Stimulated activated memory B cell treated with anti-CD40 and anti-IgM and Interleukin-4, amounts not matched to agents 10 μg/mL and 1 μg/mL and 100 μg/mL, for 72 hours (primary cell): ENCODE measurements at regions not wholly inside any gene's neighbourhood (a gene's known extent, or its start where the extent isn't known, plus 50 kb on each side); places are given as distances from the start of the nearest gene placed in this dataset.

Experiments used
- ATAC-seq: fragments of 150-1000 bp; cut with Tn5 transposase; 2 replicates; pipeline ENCODE4 v1.10.0; 2021
- H3K27ac Mint-ChIP-seq: one replicate; pipeline ENCODE4 v1.8.0; 2022; ENCODE audit warnings: mild to moderate bottlenecking, mixed read lengths
- H3K27me3 Mint-ChIP-seq: one replicate; pipeline ENCODE4 v1.8.0; 2022; ENCODE audit warnings: mixed read lengths
- H3K36me3 Mint-ChIP-seq: one replicate; pipeline ENCODE4 v1.8.0; 2022; ENCODE audit warnings: mixed read lengths
- H3K4me1 Mint-ChIP-seq: one replicate; pipeline ENCODE4 v1.8.0; 2022; ENCODE audit warnings: mixed read lengths
- H3K4me3 Mint-ChIP-seq: one replicate; pipeline ENCODE4 v1.8.0; 2022; ENCODE audit warnings: mild to moderate bottlenecking, moderate library complexity, mixed read lengths
- H3K9me3 Mint-ChIP-seq: one replicate; pipeline ENCODE4 v1.8.0; 2022; ENCODE audit warnings: mixed read lengths

GRCh38 chr6:44527583-44528369 is 140.3 kb downstream of the CDC5L start:
- Mint-ChIP-seq H3K4me3 (no peak overlapping the region), H3K27me3 (peaks cover 69% of the 10 kb centered on the region), H3K9me3 (peaks cover 5% of the 10 kb centered on the region), H3K36me3 (no peaks in the 10 kb centered on the region), H3K4me1 (no peaks in the 10 kb centered on the region), H3K27ac (no peak overlapping the region)
- no peak for ATAC-seq

GRCh38 chr6:44528370-44528644 is 140.8 kb downstream of the CDC5L start:
- Mint-ChIP-seq H3K4me3 (no peak overlapping the region), H3K36me3 (no peaks in the 10 kb centered on the region), H3K27me3 (peaks cover 69% of the 10 kb centered on the region), H3K4me1 (no peaks in the 10 kb centered on the region), H3K9me3 (peaks cover 5% of the 10 kb centered on the region), H3K27ac (no peak overlapping the region)
- no peak for ATAC-seq

- Mint-ChIP-seq H3K4me3 (no peak overlapping the region), H3K27me3 (peaks cover 69% of the 10 kb centered on the region), H3K36me3 (no peaks in the 10 kb centered on the region), H3K27ac (no peak overlapping the region), H3K4me1 (no peaks in the 10 kb centered on the region), H3K9me3 (peaks cover 5% of the 10 kb centered on the region)
- ATAC-seq: no peak
These were observed 141.2 kb downstream of the CDC5L start for GRCh38 chr6:44528716-44529115.

DNA sequence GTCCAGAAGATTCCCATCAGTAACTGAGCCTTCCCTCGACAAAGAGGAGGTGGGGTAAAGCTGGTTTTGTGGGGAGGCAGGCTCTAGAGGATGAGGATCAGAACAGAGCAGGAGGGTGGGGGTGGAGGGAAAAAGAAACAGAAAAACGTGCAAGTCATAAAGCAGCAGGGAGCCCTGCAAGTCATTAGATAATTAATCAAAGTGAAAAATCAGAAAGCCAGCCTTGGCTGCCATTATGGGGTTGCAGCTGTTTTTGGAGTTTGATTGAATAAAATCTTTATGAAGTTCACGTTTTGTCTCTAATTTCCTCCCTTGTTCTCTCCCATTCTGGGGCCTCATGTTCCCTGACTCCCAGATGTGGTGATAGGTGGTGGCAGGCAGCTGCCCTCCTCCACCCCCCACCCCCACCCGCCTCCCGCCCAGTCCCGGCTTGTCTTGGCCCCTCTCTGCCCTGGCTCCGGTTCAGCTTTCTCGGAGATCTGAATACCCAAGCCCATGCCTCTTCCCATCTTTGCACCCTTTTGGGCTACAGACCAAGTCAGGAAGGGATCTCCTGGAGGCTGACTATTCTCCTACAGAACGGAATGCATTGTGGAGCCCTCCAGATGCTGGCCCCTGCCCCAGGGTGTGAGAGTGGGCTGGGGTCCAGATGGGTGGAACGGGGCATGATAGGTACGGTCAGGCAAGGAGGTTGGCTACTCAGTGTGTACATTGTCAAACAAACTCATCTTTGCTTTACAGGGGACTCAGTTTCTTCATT is 141.8 kb downstream of the CDC5L start:
- ATAC-seq: no peak
- Mint-ChIP-seq H3K4me1 (no peaks in the 10 kb centered on the region), H3K27me3 (peaks cover 69% of the 10 kb centered on the region), H3K36me3 (no peaks in the 10 kb centered on the region), H3K4me3 (no peak overlapping the region), H3K27ac (no peak overlapping the region), H3K9me3 (peaks cover 1% of the 10 kb centered on the region)

DNA sequence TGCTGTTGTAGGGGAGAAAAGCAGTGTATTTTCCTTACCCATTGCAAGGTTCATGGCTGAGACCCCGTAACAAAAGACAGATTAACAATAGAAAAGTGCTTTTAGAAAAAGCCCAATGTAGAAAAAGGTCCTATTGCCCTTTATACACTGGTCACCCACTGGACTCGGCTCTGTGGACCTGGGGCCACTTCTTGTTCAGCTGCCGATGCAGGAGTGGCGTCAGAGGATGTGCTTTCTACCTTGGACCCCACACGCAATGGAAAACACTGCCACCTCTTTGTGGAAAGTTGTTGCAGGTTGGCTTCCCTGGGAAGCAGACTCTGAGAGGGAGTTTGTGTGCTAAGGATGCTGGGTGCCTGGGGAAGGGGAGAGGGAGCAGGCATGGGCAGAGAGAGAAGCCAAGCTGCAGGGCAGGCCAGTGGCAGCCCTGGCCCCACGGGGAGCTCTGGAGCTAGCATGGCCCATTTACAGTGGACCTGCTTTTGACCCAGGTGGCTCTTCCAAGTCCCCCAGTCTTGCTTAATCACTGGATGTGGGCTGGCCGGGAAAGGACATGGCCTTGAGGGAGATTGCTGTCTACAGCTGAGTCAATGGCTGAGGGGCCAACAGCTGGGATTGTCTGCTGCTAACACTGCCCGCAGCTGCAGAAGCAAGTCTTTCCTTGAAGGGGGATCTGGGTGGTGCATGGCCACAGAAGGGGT is 142.9 kb downstream of the CDC5L start:
- Mint-ChIP-seq H3K4me1 (no peaks in the 10 kb centered on the region), H3K4me3 (no peak overlapping the region), H3K9me3 (no peaks in the 10 kb centered on the region), H3K27ac (no peak overlapping the region), H3K27me3 (peaks cover 64% of the 10 kb centered on the region), H3K36me3 (no peaks in the 10 kb centered on the region)
- ATAC-seq: no peak

DNA sequence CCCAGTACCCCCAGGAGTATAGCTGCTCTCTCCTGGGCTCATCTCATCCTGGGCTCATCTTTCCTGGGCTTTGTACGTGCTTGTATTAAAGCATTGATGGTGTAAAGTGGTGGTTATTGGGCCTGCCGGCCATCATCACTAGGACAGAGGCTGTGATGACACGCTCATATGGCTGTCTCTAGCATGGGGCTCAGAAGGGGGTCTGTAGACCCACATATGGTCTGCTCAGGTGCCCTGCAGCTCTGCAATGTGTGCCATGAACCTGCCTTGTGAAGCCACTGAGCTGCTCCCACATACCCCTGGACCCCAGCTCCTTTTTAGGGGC is 143.4 kb downstream of the CDC5L start:
- Mint-ChIP-seq H3K27me3 (peaks cover 59% of the 10 kb centered on the region), H3K36me3 (no peaks in the 10 kb centered on the region), H3K4me3 (no peak overlapping the region), H3K27ac (no peak overlapping the region), H3K9me3 (no peaks in the 10 kb centered on the region), H3K4me1 (no peaks in the 10 kb centered on the region)
- ATAC-seq: no peak

DNA sequence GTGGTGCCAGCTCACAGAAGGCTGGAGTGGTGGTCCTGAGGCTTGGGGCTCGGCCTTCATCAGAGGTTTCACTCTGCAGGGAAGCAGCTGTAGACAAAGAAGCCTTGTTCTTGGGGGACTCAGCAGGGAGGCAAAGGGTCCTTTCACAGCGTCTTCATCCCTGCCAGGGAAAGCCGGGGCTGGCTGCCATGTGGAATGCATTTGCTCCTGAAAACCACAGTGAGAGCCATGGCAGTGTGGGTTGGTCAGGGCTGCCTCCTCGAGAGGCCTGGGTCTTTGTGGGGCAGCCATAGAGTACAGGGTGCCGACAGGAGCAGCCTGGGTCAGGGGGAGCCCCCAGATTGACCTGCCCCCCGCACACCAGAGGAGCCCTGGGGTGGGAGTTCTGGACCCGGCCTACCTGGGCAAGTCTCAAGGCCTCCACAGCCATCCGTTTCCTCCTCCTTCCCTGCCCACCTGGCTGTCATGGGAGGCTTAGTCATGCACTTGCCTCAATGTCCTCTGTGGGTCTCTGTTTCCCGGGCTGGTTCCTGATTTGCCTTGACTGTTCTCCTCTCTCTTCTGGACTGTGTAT is 144.0 kb downstream of the CDC5L start:
- no peaks in the 10 kb centered on the region for H3K9me3 Mint-ChIP-seq
- H3K36me3 Mint-ChIP-seq: no peaks in the 10 kb centered on the region
- H3K4me3 Mint-ChIP-seq: no peak overlapping the region
- H3K27ac Mint-ChIP-seq: no peak overlapping the region
- no peaks in the 10 kb centered on the region for H3K4me1 Mint-ChIP-seq
- peaks cover 53% of the 10 kb centered on the region for H3K27me3 Mint-ChIP-seq
- no peak for ATAC-seq

- Mint-ChIP-seq H3K4me1 (no peaks in the 10 kb centered on the region), H3K27me3 (peaks cover 38% of the 10 kb centered on the region), H3K36me3 (no peaks in the 10 kb centered on the region), H3K27ac (no peak overlapping the region), H3K9me3 (peaks cover 2% of the 10 kb centered on the region), H3K4me3 (no peak overlapping the region)
- ATAC-seq: no peak
These were observed 145.9 kb downstream of the CDC5L start for GRCh38 chr6:44533421-44533820.

DNA sequence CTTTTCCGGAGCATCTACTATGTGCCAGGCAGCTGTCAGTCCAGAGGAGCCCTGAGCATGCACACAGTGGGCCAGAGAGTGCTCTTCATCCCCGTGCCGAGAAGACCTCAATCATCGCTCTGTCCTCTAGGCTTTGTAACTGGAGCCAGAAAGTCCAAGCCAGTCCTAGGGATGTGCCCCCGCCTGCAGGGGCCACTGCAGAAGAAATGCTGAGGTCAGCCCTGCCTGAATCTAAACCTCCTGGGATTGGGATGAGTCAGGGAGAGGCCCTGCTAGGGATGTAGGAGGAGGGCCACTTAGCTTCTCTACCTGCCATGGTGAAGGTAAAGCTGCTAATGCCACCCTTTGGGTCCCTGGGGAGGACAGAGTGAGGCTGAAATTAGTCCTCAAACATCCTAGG is 146.8 kb downstream of the CDC5L start:
- Mint-ChIP-seq H3K27me3 (peaks cover 29% of the 10 kb centered on the region), H3K4me1 (no peaks in the 10 kb centered on the region), H3K27ac (no peak overlapping the region), H3K9me3 (peaks cover 2% of the 10 kb centered on the region), H3K4me3 (no peak overlapping the region), H3K36me3 (no peaks in the 10 kb centered on the region)
- no peak for ATAC-seq

GRCh38 chr6:44535446-44535845 is 147.9 kb downstream of the CDC5L start:
- H3K27me3 Mint-ChIP-seq: peaks cover 18% of the 10 kb centered on the region
- ATAC-seq: no peak
- H3K9me3 Mint-ChIP-seq: peaks cover 2% of the 10 kb centered on the region
- H3K36me3 Mint-ChIP-seq: no peaks in the 10 kb centered on the region
- H3K4me3 Mint-ChIP-seq: no peak overlapping the region
- H3K4me1 Mint-ChIP-seq: no peaks in the 10 kb centered on the region
- no peak overlapping the region for H3K27ac Mint-ChIP-seq

- H3K9me3 Mint-ChIP-seq: peaks cover 6% of the 10 kb centered on the region
- no peaks in the 10 kb centered on the region for H3K36me3 Mint-ChIP-seq
- peaks cover 15% of the 10 kb centered on the region for H3K27me3 Mint-ChIP-seq
- ATAC-seq: no peak
- H3K4me1 Mint-ChIP-seq: no peaks in the 10 kb centered on the region
- no peak overlapping the region for H3K4me3 Mint-ChIP-seq
- no peak overlapping the region for H3K27ac Mint-ChIP-seq
These were observed 148.5 kb downstream of the CDC5L start for GRCh38 chr6:44535967-44536366.

DNA sequence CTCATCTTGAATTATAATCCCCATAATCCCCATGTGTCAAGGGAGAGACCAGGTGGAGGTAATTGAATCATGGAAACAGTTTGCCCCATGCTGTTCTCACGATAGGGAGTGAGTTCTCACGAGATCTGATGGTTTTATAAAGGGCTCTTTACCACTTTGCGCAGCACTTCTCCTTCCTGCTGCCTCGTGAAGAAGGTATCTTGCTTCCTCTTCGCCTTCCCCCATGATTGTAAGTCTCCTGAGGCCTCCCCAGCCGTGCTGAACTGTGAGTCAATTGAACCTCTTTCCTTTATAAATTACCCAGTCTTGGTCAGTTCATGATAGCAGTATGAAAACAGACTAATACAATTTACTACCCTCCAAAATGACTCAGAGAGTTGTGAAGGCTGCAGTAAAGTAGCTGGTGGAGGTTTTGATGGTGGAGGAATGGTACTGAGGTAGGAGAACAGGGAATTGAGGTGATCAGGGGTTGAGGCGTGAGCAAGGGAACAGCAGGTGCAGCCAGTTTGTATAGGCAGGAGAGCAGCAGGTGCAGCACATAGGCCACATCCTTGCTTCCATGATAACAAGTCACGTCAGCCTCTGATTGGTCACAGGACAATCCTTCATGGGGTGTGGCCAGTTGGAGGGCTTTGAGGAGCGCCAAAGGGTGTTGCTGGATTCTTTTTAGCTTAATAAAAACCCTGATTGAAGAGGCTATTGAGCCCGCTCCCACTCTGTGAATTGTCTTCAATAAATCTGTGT is 150.0 kb downstream of the CDC5L start:
- Mint-ChIP-seq H3K27me3 (no peaks in the 10 kb centered on the region), H3K27ac (no peak overlapping the region), H3K4me3 (no peak overlapping the region), H3K9me3 (peaks cover 6% of the 10 kb centered on the region), H3K4me1 (no peaks in the 10 kb centered on the region), H3K36me3 (no peaks in the 10 kb centered on the region)
- ATAC-seq: no peak

DNA sequence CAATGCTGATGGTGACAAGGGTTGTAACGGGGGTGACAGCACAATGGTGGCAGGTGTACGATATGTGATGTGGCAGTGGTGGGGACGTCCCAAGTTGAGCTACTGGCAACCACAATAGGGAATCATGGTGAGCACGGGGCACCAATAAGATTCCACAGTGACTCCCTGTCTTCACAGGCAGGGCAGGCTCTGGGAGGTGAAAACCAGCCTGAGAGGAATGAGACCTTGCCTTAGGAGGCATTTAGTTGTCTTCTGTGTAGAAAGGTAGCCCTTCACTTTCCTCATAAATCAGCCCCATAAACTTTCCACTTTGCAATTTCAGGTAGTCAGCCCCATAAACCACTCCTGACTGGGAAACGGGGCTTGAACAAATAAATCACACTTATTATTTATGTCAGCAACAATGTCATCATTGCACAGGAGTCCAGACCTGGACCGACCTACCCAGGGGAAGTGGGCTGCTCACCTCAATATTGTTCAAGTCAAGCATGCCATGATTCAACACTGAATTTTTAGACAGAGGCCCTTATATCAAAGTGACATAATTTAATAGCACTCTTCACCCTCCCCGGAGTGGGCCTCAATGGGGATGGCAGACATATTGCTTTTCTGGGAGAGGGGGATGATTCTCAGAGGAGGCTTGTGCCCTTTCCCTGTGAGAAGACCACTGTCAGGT is 150.8 kb downstream of the CDC5L start:
- H3K27me3 Mint-ChIP-seq: no peaks in the 10 kb centered on the region
- H3K4me3 Mint-ChIP-seq: no peak overlapping the region
- peaks cover 6% of the 10 kb centered on the region for H3K9me3 Mint-ChIP-seq
- no peaks in the 10 kb centered on the region for H3K36me3 Mint-ChIP-seq
- H3K4me1 Mint-ChIP-seq: no peaks in the 10 kb centered on the region
- no peak for ATAC-seq
- no peak overlapping the region for H3K27ac Mint-ChIP-seq

DNA sequence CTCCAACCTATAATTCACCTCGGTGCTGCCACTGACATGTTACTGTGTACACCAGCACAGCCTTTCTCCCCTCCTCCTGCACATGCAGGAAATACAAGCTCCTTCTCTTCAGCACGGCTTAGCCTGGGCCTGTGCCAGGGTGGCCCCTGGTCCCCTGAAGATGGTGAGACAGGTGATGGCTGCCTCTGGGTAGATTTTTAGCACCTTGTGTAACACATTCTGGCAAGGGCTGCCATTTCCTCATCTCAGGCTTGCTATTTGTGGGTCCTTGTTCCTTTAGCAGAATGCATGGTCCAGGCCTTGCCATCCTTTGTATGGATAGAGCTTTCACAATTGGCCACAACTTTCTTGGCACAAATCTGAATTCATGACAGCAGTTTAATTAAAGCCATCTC is 151.3 kb downstream of the CDC5L start:
- no peaks in the 10 kb centered on the region for H3K27me3 Mint-ChIP-seq
- H3K27ac Mint-ChIP-seq: no peak overlapping the region
- ATAC-seq: no peak
- H3K9me3 Mint-ChIP-seq: peaks cover 6% of the 10 kb centered on the region
- no peaks in the 10 kb centered on the region for H3K36me3 Mint-ChIP-seq
- H3K4me3 Mint-ChIP-seq: no peak overlapping the region
- no peaks in the 10 kb centered on the region for H3K4me1 Mint-ChIP-seq
